ENCODE measurements at regions not wholly inside any gene's neighbourhood (a gene's known extent, or its start where the extent isn't known, plus 50 kb on each side); places are given as distances from the start of the nearest gene placed in this dataset.

DNA sequence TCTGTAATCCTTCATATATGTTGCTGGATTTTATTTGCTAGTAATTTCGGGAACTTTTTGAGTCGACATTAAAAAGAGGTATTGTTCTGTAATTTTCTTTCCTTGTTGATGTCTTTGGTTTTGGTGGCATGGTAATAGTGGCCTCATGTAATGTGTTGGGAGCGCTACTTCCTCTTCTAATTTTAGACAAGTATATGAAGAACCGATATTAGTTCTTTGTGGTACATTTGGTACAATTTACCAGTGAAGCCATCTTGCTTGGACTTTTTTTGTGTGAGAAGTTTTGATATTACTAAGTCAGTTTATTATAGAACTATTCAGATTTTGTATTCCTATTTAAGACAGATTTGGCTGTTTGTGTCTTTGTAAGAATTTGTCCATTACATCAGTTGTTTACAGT is 669.2 kb upstream of the AADAT start:
- in situ Hi-C loops (cut with MboI; ENCODE audit: low pct_unique_long_range_greater_than_20kb, low sequenced_read_pairs, unreplicated experiment), result no loop called here
- no peak for DNase-seq (ENCODE audit: low spot score)
- TF ChIP-seq, protein P1, sequence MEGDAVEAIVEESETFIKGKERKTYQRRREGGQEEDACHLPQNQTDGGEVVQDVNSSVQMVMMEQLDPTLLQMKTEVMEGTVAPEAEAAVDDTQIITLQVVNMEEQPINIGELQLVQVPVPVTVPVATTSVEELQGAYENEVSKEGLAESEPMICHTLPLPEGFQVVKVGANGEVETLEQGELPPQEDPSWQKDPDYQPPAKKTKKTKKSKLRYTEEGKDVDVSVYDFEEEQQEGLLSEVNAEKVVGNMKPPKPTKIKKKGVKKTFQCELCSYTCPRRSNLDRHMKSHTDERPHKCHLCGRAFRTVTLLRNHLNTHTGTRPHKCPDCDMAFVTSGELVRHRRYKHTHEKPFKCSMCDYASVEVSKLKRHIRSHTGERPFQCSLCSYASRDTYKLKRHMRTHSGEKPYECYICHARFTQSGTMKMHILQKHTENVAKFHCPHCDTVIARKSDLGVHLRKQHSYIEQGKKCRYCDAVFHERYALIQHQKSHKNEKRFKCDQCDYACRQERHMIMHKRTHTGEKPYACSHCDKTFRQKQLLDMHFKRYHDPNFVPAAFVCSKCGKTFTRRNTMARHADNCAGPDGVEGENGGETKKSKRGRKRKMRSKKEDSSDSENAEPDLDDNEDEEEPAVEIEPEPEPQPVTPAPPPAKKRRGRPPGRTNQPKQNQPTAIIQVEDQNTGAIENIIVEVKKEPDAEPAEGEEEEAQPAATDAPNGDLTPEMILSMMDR (IDR thresholded peaks at IDR 0.05; ENCODE audit: extremely low read depth, insufficient read depth, missing control alignments), result no peak

DNA sequence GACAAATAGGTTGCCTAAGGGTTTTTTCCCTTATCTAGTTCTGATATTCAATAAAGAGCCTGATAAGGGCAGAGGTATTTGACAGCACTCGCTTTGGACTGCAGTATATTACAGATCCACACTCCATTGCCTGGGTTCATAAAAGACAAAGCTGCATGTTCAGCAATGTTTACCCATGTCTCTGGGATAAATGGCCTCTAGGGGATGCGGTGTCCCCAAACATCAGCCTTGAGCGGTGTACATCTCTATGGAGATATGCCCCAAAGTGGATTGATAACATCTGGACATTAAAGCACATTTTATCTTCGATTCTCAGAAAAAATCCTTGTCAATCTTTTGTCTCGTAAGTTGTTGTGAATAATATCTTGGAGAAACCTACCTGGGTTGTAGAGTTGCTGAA is 660.8 kb upstream of the AADAT start:
- DNase-seq (ENCODE audit: low spot score), result no peak
- in situ Hi-C loops (cut with MboI; ENCODE audit: low pct_unique_long_range_greater_than_20kb, low sequenced_read_pairs, unreplicated experiment), result no loop called here
- TF ChIP-seq, protein P1 (IDR thresholded peaks at IDR 0.05; ENCODE audit: extremely low read depth, insufficient read depth, missing control alignments), result no peak

DNA sequence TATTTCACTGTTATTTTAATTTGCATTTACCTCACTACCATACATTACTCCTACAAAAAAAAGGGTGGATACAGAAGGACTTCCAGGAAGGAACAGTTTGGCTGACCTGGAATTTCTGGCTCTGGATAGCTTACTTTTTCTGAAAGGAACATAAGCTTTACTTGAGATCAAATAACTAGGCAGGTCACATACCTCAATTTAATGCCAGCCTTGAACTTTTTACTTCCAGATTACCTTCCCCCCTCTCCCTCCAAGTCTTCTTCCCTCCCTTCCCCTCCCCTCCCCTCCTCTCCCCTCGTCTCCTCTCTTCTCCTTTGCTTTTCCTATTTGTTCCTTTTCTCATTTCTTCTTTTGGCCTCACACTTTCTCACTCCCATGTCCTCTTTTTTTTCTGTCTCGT is 659.2 kb upstream of the AADAT start:
- DNase-seq (ENCODE audit: low spot score), result no peak
- in situ Hi-C loops (cut with MboI; ENCODE audit: low pct_unique_long_range_greater_than_20kb, low sequenced_read_pairs, unreplicated experiment), result no loop called here
- TF ChIP-seq, protein P1 (IDR thresholded peaks at IDR 0.05; ENCODE audit: extremely low read depth, insufficient read depth, missing control alignments), result no peak

DNA sequence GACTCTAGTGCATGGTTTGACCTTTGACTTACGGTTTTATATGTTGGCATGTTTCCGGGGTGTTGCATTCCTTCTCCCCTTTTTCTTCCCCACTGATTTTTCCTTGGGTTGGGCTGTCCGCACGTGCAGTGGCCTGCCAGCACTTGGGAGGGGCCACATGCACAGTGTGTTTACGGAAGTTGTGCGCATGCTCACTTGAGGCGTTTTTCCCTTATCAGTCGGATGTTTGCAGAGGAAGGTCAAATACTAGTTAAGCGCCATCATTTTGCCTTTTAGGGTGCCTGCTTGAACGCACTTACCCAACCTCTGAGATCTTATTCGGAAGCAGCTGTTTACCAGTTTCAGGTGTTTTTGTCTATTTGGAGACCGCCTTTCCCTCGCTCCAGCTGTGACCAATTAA is 653.9 kb upstream of the AADAT start:
- in situ Hi-C loops (cut with MboI; ENCODE audit: low pct_unique_long_range_greater_than_20kb, low sequenced_read_pairs, unreplicated experiment), result no loop called here

DNA sequence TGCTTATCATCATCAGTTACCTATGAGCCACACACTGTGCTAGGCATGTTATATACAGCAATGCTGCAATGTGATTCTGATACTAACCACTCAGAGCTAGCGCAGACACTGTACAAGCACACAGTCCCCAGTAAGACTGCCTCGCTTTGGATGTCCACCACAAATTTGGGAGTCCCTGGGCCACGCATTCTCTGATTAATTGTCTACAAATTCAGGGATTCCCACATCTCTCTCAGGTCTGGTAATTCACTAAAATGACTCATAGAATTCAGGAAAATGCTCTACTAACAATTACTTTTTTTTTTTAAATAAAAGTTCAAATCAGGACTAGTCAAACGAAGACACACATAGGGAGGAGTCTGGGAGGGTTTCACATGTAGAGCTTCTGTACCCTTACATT is 652.1 kb upstream of the AADAT start:
- DNase-seq (ENCODE audit: low spot score), result no peak
- in situ Hi-C loops (cut with MboI; ENCODE audit: low pct_unique_long_range_greater_than_20kb, low sequenced_read_pairs, unreplicated experiment), result no loop called here

More for the DNA sequence above, 653.9 kb upstream of the AADAT start:
- TF ChIP-seq, protein P1 (IDR thresholded peaks at IDR 0.05; ENCODE audit: extremely low read depth, insufficient read depth, missing control alignments), result no peak
- no peak for DNase-seq (ENCODE audit: low spot score)

DNA sequence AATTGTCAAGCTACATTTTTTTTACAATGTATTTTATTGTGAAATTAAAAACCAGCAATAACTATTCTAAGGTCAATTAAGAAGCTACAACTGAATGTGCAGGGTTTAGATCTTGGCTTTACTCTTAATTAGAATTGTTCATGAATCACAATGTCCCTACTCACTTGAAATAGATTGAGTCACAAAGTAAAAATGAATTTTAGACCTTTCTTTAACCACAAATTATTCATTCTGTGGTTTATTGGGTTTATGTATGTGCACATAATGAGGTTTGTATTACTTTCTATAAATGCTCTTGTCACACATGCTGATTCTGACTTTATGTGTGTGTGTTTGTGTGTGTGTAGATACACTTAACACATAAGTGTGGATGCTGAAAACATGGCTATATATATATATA is 647.0 kb upstream of the AADAT start:
- in situ Hi-C loops (cut with MboI; ENCODE audit: low pct_unique_long_range_greater_than_20kb, low sequenced_read_pairs, unreplicated experiment), result no loop called here
- no peak for DNase-seq (ENCODE audit: low spot score)
- TF ChIP-seq, protein P1 (IDR thresholded peaks at IDR 0.05; ENCODE audit: extremely low read depth, insufficient read depth, missing control alignments), result no peak

More for the DNA sequence above, 652.1 kb upstream of the AADAT start:
- TF ChIP-seq, protein P1 (IDR thresholded peaks at IDR 0.05; ENCODE audit: extremely low read depth, insufficient read depth, missing control alignments), result no peak

DNA sequence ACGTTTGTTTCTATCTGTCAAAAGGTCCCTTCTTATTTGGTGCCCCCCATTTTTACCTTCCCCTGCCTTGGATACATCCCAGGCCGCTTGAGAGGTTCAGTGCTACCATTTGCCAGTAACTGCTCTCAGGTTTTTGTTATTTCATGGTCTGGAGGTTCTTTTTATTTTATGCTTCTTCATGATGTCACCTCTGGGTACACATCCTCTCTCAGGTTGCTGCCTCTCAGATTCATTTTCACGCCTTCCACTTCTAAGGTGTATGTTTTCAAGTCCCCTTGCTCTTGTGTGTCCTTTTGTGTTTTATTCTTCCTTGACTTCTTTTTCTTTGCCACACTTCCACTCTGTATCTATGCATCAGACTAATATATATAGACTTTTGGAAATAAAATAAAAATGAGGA is 640.1 kb upstream of the AADAT start:
- no peak for DNase-seq (ENCODE audit: low spot score)
- in situ Hi-C loops (cut with MboI; ENCODE audit: low pct_unique_long_range_greater_than_20kb, low sequenced_read_pairs, unreplicated experiment), result no loop called here
- TF ChIP-seq, protein P1 (IDR thresholded peaks at IDR 0.05; ENCODE audit: extremely low read depth, insufficient read depth, missing control alignments), result no peak

Data from GM13977 (cell line).